Esophagus muscularis mucosa (tissue), 4 donors: ENCODE measurements at regions not wholly inside any gene's neighbourhood (a gene's known extent, or its start where the extent isn't known, plus 50 kb on each side); places are given as distances from the start of the nearest gene placed in this dataset.

ENCODE experiments used
- DNase-seq: peaks from one replicate; pipeline ENCODE4 v3.0.0-alpha.2; 2017; ENCODE audit errors: extremely low spot score
- H3K27ac ChIP-seq, 4 donors: fragments of 200-600 bp; sonication (generic); replicated peaks in 1 of 4; 1 replicate in 3 of 4; 2 replicates in 1 of 4; pipeline ENCODE4 v1.5.1; 2016 to 2019; ENCODE audit warnings: mild to moderate bottlenecking in 1 of 4
- H3K27me3 ChIP-seq, 4 donors: fragments of 200-600 bp; sonication (generic); one replicate each; pipeline versions ENCODE4 v1.5.1 to v1.6.0; 2016 to 2019
- H3K36me3 ChIP-seq, 4 donors: fragments of 200-600 bp; sonication (generic); one replicate each; pipeline ENCODE4 v1.5.1; 2016 to 2019
- H3K4me1 ChIP-seq, 4 donors: fragments of 200-600 bp; sonication (generic); one replicate each; pipeline ENCODE4 v1.5.1; 2016 to 2019
- H3K4me3 ChIP-seq, 4 donors: fragments of 200-600 bp; sonication (generic); 1 replicate in 2 of 4; 2 replicates in 2 of 4; pipeline ENCODE4 v1.5.1; 2016 to 2019; ENCODE audit warnings: mild to moderate bottlenecking in 4 of 4, moderate library complexity in 1 of 4
- H3K9me3 ChIP-seq, 4 donors: fragments of 200-600 bp; sonication (generic); 1 replicate in 3 of 4; 2 replicates in 1 of 4; pipeline ENCODE4 v1.5.1; 2016 to 2019
- CTCF ChIP-seq, 3 experiments: fragments of 200-600 bp in 2 of 3; fragments of 450-650 bp in 1 of 3; sonication (generic) in 2 of 3; IDR thresholded peaks; one replicate each; pipeline ENCODE4 v1.5.1; 2017 to 2019; ENCODE audit warnings: antibody characterized with exemption in 3 of 3, mild to moderate bottlenecking in 2 of 3, moderate library complexity in 1 of 3
- EP300 ChIP-seq: sonication (generic); formaldehyde crosslinking; IDR thresholded peaks from one replicate; pipeline ENCODE4 v1.6.1; 2017; ENCODE audit warnings: antibody characterized with exemption
- POLR2A ChIP-seq: fragments of 450-650 bp; IDR thresholded peaks from one replicate; pipeline ENCODE4 v1.6.1; 2017; ENCODE audit warnings: antibody characterized with exemption, moderate library complexity, mild to moderate bottlenecking, low read depth
- POLR2AphosphoS5 ChIP-seq, 2 donors: sonication (generic); formaldehyde crosslinking; IDR thresholded peaks; one replicate each; pipeline ENCODE4 v1.6.1; 2017; ENCODE audit warnings: antibody characterized with exemption in 2 of 2
- WGBS: methylation state at CpG from one replicate; pipeline ENCODE4 v1.1.5; 2018; 5-methylcytosine and 5-hydroxymethylcytosine counted together
- intact Hi-C: fragments of 100-400 bp; cut with DNase I; formaldehyde crosslinking; loops from one replicate; pipeline ENCODE4 v1.15.1; 2023

DNA sequence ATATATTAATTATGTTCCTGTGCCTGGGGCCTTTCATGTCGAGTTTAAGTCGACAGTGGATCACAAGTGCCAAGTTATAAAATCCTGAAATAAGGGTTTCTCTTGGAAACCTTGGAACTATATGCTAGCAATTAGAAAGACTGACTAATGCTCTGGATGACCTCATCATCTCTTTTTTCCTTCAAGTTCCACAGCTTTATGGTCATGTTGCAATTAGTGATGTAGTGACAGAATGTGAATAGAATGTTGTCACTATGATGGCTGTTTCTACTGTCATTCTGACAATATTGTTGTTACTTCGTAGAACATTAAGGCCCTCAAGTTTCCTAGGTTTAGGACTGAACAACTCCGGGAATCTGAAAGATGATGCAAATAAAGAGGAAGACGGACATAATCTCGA, 368.0 kb upstream of the SEMA6A start:
- WGBS, result 73% methylated on average over 6 of the region's 6 CpGs
- no peak overlapping the region for H3K4me3 ChIP-seq
- intact Hi-C loops, result loop anchor here (10.0 kb wide), 1 partner anchor 808 kb away; no protein-coding TSS in a partner anchor

DNA sequence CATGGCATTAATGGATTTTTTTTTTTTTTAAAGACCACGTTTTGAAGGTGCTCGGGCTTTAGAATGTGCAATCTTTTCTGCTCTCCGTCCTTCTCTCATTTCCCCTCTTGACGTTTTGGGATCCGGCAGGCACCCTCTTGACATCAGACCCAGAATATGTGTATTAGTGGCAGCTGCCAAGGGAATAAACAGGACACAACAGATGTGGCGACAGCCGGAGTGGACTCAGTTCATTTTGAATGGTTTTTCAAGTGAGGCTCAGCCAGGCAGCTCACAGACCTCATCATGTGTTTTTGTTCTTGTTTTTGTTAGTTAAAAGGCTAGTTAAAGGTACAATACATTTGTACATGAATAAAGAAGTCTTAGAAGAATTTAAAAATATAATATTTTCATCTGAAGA, 365.0 kb upstream of the SEMA6A start:
- no peak overlapping the region for H3K27ac ChIP-seq
- H3K4me3 ChIP-seq, result no peak overlapping the region
- H3K4me1 ChIP-seq, result peaks cover 0 to 3% (median 0%) of the 10 kb centered on the region in 4 donors
- no peaks in the 10 kb centered on the region for H3K9me3 ChIP-seq
- H3K27me3 ChIP-seq, result no peaks in the 10 kb centered on the region
- intact Hi-C loops, result loop anchor here (10.0 kb wide), 1 partner anchor 805 kb away; no protein-coding TSS in a partner anchor
- no peak for DNase-seq
- H3K36me3 ChIP-seq, result no peaks in the 10 kb centered on the region
- no peak for TF ChIP-seq EP300
- no peak for TF ChIP-seq POLR2A
- no peak for TF ChIP-seq POLR2AphosphoS5 (IDR thresholded peaks at IDR 0.05)
- 75% methylated on average over 7 of the region's 7 CpGs for WGBS

More for the DNA sequence above, 368.0 kb upstream of the SEMA6A start:
- Histone ChIP-seq H3K36me3 (no peaks in the 10 kb centered on the region), H3K27me3 (no peaks in the 10 kb centered on the region), H3K4me1 (peaks cover 0 to 3% (median 0%) of the 10 kb centered on the region in 4 donors), H3K9me3 (no peaks in the 10 kb centered on the region), H3K27ac (no peak overlapping the region)
- DNase-seq, result no peak
- TF ChIP-seq POLR2AphosphoS5 (IDR thresholded peaks at IDR 0.05), result no peak
- no peak for TF ChIP-seq EP300
- TF ChIP-seq CTCF (IDR thresholded peaks at IDR 0.05), result no peak
- TF ChIP-seq POLR2A, result no peak

- 56% methylated on average over 1 of the region's 1 CpG for WGBS
These were observed 363.9 kb upstream of the SEMA6A start for GRCh38 chr5:116938488-116938887.

DNA sequence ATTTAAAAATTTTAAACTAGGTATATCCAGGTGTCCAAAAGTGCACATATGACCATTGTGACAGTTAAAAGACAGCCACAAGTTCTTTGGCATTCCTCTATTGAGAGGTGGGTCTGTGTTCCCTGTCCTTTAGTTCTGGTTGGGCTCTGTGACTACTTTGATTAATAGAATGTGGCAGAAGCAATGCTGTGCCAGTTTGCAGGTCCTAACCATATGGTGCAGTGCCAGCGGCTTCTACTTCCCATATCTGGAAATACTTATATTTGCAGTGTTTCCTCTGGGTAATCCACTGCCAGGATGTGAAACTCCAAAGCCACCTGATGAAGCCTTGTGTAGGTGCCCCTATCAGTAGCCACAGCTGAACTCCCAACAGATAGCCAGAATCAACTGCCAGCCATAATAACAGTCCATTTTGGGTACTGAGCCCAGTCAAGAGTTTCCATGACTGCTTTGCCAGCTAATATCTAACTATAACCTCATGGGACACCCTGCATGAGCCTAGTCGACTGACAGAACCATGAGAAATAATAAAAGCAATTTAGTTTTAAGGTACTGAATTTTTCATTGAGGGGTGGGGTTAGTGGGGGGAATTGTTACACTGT, 361.0 kb upstream of the SEMA6A start:
- intact Hi-C loops, result no loop called here
- WGBS, result 86% methylated on average over 2 of the region's 2 CpGs

More at GRCh38 chr5:116938488-116938887, 363.9 kb upstream of the SEMA6A start:
- TF ChIP-seq POLR2AphosphoS5 (IDR thresholded peaks at IDR 0.05) (no peak), POLR2A (no peak), CTCF (IDR thresholded peaks at IDR 0.05) (no peak), EP300 (no peak)
- Histone ChIP-seq H3K4me3 (no peak overlapping the region), H3K4me1 (peaks cover 0 to 3% (median 0%) of the 10 kb centered on the region in 4 donors), H3K36me3 (no peaks in the 10 kb centered on the region), H3K27me3 (no peaks in the 10 kb centered on the region), H3K9me3 (no peaks in the 10 kb centered on the region), H3K27ac (no peak overlapping the region)
- DNase-seq, result no peak
- intact Hi-C loops, result no loop called here

DNA sequence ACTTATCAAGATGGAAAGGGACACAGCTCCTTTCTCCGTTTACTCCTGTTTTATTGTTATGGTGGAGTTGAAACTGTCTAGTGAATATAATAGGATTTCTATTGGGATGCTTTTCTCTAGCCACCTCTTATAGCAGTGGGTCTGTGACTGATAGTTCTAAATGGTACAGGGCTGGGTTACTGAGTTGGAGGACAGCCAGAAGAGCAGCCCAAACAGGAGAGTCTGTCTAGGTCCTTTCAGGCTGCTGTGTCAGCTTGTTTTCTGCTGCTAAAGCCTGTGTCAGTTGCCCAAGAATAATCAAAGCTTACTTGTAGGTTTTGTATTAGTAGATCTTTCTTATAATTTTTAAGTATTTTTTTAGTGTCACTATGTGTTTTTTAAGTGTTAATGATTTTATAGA, 356.0 kb upstream of the SEMA6A start:
- intact Hi-C loops, result no loop called here
- Histone ChIP-seq H3K27ac (no peak overlapping the region), H3K27me3 (no peaks in the 10 kb centered on the region), H3K36me3 (no peaks in the 10 kb centered on the region), H3K4me3 (no peak overlapping the region), H3K9me3 (no peaks in the 10 kb centered on the region), H3K4me1 (no peaks in the 10 kb centered on the region)
- 83% methylated on average over 1 of the region's 1 CpG for WGBS
- no peak for DNase-seq
- no peak for TF ChIP-seq CTCF (IDR thresholded peaks at IDR 0.05)
- no peak for TF ChIP-seq POLR2AphosphoS5 (IDR thresholded peaks at IDR 0.05)
- TF ChIP-seq EP300, result no peak
- no peak for TF ChIP-seq POLR2A

More for the DNA sequence above, 361.0 kb upstream of the SEMA6A start:
- Histone ChIP-seq H3K27ac (no peak overlapping the region), H3K4me1 (peaks cover 0 to 3% (median 0%) of the 10 kb centered on the region in 4 donors), H3K36me3 (no peaks in the 10 kb centered on the region), H3K4me3 (no peak overlapping the region), H3K9me3 (no peaks in the 10 kb centered on the region), H3K27me3 (no peaks in the 10 kb centered on the region)
- no peak for DNase-seq
- TF ChIP-seq POLR2A (no peak), CTCF (IDR thresholded peaks at IDR 0.05) (no peak), EP300 (no peak), POLR2AphosphoS5 (IDR thresholded peaks at IDR 0.05) (no peak)
